ENCODE measurements at regions not wholly inside any gene's neighbourhood (a gene's known extent, or its start where the extent isn't known, plus 50 kb on each side); places are given as distances from the start of the nearest gene placed in this dataset.

DNA sequence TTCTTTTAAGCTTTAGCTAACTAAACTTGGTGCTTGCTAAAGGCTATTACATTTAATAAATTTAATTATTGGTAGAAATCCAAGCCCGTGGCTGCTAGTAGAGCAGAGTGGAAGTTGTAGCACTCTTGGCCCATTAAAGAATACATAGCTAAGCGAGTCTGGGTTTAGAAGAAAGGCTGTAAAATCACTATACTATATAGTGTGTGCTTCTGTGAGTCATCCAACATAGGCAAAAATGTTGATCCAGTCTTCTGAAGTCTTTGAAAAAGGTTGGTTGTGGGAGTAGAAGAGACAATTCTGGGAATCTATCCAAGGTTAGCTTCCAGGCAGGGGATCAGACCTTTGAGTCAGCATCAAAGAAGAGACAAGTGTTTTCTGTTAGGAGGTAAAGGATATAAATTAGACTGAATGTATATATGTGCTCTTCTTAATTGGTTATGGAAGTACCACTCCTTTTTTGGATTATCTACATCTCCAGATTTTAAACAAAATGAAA is 664.2 kb downstream of the NXPH1 start:
- TF ChIP-seq POLR2A (IDR thresholded peaks at IDR 0.05; ENCODE audit: low read length), result no peak
- no peak for TF ChIP-seq GATA1 (IDR thresholded peaks at IDR 0.05; ENCODE audit: low read depth, low read length)

Measured in erythroblast (primary cell).